GM18511 (cell line): ENCODE measurements at regions not wholly inside any gene's neighbourhood (a gene's known extent, or its start where the extent isn't known, plus 50 kb on each side); places are given as distances from the start of the nearest gene placed in this dataset.

Experiments
- ATAC-seq: cut with Tn5 transposase; IDR thresholded peaks from one replicate; pipeline ENCODE4 v1.9.1; 2021; ENCODE audit warnings: mild to moderate bottlenecking, moderate library complexity; ENCODE audit not compliant: unreplicated experiment

GRCh38 chr1:57957576-57957975 is 533.7 kb upstream of the DAB1 start:
- no peak for ATAC-seq

- ATAC-seq = no peak
Measured at GRCh38 chr1:57951390-57951789, 527.5 kb upstream of the DAB1 start.

- ATAC-seq = no peak
Measured at GRCh38 chr1:57949168-57949567, 525.3 kb upstream of the DAB1 start.

DNA sequence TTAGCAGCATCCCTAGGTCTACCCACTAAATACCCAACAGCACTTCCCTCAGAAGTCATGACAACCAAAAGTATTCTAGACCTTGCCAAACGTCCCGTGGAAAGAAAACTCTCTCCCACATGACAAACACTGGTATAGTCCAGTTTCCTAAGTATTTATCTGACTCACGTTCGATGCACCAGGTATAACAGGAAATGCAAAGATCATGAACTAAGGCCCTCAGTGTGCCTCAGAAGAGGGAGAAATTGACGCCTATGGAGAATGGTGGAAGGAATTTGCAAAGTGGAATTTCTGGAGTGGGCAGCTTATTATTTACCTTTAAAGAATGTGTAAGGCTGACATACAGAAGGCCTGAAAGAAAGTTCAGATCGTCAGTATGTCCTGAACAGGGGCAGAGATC is 523.6 kb upstream of the DAB1 start:
- ATAC-seq = no peak

DNA sequence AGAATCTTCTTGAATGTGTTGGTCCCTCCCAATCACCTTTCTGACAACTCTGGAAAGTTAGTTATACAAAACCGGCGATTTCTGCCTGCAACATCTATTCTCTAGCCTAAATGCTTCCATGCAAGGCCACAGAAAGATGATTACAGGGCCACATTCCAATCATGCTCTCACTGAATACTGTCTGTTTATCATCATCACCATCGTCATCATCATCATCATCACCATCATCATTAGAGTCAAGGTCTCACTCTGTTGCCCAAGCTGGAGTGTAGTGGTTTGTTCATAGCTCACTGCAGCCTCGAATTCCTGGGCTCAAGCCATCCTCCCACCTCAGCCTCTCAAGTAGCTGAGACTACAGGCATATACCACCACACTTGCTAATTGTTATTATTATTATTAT is 521.2 kb upstream of the DAB1 start:
- no peak for ATAC-seq

DNA sequence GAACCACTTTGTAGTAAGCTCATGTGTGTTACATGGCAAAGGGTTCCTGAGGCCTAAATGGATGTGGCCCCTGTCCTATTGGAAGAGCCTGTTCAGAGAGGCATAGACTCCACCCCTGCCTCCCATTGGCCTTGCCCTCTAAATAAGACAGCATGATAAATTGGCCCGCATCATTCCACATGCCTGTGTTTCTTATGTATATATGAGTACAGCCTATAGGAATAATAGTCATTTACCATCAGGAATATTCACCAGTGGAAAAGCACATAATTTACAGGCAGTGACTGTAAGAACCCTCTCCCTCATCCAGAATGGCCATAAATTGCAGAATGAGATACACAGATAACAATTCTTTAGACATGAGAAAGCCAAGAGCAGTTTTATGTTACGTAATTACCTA is 519.5 kb upstream of the DAB1 start:
- ATAC-seq = no peak

DNA sequence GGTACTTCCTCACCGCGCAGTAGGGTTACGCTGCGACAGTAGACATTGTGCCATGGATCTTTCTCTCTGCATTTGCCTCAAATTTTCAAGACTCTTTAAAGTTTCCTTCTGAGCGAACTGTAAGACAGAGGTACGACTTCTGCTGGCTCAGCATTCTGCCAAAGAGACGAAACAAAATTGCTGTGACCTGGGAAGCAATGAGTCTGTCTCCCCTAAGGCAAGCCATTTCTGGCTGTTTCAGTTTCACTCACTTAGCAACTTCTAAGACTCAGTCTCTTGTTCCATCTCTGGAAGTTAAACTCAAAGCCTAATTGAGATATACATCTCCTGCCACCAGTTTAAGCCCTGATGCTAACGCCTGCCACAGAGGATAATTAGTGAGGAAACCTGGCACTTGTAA is 510.9 kb upstream of the DAB1 start:
- no peak for ATAC-seq

DNA sequence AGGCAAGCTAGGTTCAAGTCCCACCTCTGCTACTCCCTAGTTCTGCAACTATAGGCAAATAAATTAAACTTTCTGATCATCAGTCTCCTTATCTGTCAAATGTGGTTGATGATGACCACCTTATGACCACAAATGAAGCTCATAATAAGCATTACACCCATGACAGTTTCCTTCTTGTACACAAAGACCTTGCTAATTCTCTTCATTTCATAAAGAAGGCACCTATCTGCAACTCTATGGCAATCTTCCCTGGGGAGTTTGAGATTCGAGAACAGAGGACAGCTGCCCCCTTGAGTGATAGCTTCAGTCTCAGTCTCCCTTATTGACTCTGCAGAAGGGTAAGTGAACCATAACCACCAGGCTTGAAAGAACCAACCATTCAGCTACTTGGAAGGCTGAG is 503.1 kb upstream of the DAB1 start:
- ATAC-seq = no peak

DNA sequence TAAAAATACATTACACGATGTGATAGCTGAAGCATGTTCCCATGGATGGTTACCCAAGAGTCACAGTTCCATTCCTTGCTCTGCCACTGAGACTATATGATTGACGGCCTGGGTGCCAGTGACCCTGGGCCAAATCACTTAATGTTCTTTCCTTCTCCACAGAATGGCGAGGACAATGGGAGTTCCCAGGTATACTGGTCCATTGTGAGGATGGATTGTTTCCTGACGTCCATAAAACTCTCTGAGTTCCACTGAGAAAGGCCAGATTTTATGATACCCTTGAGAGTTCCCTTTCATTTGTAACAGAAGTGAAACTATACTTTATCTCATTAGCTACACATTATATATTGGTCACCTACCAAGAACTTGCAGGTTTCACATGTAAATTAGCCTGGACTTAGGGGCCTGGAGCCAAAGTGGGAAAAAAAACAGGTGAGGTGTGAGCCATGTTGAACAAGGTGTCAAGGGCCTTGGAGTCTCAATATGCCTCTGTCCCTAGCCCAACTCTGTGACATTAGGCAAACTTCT is 502.2 kb upstream of the DAB1 start:
- no peak for ATAC-seq

DNA sequence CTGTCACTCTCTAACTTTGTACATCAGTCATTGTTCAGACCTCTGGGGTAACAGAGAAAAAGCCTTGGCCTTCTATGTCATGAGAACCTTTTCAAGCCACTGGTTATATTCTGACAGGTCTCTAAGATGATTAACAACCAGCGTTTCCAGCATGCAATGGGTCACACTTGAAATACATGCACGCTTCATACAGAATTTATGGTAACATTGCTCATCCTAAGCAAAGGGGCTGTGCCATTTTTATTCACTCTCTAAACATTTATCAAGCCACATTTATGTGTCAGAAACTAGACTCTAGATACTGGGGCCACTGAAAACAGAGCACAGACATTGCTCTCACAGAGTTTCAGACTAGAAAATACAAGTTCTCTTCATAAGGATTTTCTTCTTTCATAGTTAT is 501.4 kb upstream of the DAB1 start:
- ATAC-seq = no peak

- no peak for ATAC-seq
Measured at GRCh38 chr1:57922130-57922529, 498.3 kb upstream of the DAB1 start.

DNA sequence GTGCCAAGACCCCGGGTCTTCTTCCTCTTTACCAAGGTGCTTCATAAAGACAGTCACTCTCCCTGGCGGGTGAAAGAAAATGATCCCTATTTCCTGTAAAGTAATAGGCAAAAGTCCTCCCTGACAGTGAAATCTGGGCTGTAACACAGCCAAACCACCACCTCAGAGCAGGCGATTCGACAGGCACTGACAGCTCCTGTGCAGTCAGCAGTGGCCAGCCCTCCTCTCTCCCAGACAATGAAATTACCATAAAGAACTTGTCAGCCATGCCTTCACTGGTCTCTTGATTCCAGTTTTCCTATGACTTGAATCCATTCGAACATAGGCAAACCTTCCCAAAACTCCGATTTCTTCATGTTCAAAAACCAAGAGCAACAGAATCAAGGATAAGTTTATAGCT is 492.2 kb upstream of the DAB1 start:
- no peak for ATAC-seq

DNA sequence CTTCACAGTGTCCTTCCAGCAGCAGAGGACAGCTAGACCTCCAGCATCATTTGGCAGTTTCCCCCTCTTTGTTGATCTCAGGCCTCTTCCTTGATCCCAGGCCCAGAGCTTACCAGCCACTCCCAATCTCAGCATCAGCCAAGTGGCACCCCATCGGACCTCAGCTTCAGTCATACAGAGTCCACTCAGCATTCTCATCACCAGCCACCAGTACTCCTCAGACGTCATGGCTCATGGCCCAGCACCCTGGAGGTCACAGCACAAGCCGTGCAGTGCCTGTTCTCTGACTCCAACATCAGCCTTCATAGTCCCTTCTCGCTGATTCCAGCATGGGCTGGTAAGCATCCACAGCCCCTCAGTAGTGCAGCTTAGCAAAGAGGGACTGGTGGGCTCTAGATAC is 487.6 kb upstream of the DAB1 start:
- no peak for ATAC-seq

DNA sequence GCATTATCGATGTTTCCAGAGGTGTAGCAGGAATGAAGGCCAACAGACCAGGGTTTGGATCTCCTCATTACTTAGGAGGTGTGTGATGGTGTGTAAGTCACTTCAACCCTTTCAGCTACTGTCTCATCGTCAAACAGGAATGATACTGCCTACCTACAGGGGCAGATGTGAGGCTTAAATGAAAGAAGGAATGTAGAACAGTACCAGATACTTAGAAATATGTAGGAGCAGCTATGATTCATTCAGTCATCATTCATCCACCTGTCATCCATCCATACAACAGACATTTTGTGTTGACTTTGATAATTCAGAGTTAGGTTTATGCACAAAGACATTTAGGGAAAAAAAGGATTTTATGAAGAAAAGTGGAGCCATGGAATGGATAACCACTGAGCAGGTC is 486.9 kb upstream of the DAB1 start:
- no peak for ATAC-seq

DNA sequence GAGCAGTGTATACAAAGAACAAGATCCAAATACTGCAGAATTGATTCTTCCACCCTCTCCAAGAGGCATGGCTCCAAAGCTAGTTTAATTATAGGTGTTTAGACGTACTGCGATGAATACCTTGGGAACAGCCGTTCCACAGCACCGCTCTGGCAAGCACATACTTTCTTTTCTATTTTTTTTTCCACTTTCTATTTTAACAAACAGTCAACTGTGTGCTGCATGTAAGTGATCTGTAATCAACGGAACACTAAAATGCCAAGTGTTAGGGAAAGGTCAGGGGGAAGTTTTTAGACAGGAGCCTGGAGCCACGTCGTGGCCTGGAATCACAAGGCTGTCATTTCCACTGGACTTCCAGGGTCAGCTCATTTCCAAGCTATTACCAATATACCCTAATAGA is 486.4 kb upstream of the DAB1 start:
- ATAC-seq = no peak

GRCh38 chr1:57908147-57908890 is 484.5 kb upstream of the DAB1 start:
- no peak for ATAC-seq

DNA sequence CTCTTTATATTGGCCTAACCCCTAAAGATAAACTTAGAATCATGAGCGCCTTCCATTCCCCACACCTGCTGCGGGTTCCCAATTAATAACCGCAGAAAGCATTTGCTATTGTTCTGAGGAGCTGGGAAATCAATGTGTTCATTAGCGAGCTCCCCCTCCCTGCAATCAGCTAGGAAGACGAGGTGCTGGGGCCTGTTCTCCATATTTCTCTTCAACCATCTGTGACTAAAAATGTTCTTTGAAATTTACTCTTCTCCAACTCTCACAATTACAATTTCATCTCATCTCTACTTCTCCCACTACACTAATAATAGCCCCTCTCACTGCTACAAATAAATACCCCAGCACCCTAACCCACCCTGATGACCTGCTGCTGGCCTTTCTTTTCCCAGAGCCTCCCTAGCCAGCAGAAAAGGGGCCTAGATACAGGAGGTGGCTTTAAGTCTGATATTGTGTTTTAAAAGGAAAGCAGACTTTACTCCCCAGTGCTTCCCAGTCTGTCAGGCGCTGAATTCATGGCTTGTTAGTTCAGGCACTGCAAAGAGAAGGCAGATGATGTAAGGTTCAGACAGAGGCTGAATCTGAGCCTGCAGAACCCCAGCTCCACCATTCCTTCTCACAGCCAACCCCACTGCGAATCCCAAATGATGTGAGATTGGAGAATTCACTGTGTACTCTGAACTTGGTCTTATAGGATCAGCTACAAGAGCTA is 477.5 kb upstream of the DAB1 start:
- ATAC-seq = no peak

- no peak for ATAC-seq
Measured at GRCh38 chr1:57898531-57898930, 474.7 kb upstream of the DAB1 start.

- ATAC-seq = no peak
Measured at GRCh38 chr1:57897581-57897980, 473.7 kb upstream of the DAB1 start.

DNA sequence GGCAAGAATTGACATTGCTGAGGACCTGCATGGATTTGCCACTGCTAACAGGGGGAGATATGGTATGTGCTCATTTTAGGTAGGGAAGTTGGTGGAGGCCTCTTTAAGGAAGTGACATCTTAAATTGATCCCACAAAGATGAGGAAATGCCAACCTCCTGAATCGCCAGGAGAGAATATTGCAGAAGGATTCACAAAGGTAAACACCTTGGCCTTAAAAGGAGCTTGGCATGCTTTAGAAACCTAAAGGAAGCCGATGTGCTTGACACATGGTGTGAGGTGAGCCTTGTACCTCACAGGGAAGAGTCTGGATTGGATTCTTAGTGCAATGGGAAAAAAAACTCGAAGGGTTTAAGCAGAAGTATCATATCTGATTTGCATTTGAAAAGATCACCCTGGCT is 470.5 kb upstream of the DAB1 start:
- ATAC-seq = no peak

DNA sequence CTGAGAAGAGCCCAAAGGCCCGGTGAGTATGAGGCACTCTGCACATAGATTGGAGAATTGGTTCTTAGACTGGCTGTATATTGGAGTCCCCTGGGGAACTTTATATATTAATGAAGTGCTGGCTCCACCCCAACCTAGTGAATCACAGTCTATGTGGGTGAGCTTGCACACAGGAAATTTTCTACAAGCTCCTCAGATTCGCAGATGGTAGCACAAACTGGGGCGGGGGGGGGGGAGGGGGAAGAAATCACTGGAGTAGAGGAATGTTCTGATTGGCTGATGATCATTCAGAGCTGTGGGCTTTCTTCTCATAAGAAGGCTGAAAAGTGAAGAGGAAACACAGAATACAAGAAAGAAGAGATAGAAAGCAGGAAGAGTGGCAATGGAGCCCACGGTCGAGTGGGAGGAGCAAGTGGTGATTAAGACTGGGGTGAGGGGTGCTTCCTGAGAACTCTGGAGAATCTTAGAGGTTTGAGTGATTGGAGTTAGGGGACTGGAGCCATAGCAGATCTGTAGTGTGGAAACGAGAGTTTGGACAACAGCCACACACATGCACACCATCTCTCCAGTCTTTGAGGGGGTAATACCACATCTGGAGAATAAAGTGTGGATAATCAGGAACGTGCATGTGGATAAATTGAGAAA is 465.9 kb upstream of the DAB1 start:
- ATAC-seq = no peak

DNA sequence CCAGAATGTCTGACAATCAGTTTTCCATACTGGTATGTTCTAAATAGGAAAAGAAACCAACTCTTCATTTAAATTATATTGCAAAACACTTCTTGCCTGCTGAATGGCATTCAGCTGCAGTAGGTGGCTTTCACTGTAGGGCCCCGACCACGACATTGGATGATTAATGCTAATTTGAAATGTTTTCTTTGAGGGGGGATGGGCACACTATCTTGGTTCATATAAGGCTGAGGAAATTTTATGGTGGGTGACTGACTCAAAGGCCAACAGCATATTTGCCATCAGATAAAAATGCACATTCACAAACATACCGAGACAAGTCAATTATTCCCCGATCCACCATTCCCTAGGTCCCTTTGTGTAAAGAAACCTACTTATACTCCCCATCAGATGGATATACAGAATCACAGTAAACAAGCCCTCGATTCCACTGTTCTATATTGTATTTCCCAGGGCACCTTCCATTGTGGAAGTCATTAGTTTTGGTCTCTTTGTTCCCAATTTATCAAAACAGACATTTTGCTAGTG is 464.2 kb upstream of the DAB1 start:
- no peak for ATAC-seq
